ELF-1 (cell line): ENCODE measurements at regions not wholly inside any gene's neighbourhood (a gene's known extent, or its start where the extent isn't known, plus 50 kb on each side); places are given as distances from the start of the nearest gene placed in this dataset.
"Not testable (repeated sequence)": the region's sequence is repeated elsewhere in the genome, so short reads cannot be mapped to it uniquely, and the experiment has no call there.

Source experiments
- DNase-seq: peaks from one replicate; pipeline ENCODE4 v3.0.0-alpha.2; 2016; ENCODE audit warnings: low read depth, low spot score

DNA sequence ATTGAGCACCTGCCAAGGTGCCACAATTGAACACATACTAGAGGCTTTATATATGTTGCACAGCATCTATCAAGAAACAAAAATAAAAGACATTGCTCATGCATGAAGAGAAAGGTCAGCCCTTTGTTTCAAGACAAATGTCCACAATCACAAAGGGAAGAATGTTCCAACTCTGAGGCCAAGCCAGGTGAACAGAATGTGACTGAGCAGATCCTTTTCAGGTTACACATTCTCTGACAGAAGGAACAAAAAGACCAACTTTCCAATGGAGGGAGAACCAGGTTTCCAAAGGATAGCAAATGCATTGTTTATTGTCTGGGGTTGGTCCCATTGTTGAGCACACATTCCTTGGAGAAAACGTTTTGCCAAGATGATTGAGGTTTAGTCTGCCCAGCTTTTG, 50.2 kb upstream of the FAM174B start:
- DNase-seq = no peak

DNA sequence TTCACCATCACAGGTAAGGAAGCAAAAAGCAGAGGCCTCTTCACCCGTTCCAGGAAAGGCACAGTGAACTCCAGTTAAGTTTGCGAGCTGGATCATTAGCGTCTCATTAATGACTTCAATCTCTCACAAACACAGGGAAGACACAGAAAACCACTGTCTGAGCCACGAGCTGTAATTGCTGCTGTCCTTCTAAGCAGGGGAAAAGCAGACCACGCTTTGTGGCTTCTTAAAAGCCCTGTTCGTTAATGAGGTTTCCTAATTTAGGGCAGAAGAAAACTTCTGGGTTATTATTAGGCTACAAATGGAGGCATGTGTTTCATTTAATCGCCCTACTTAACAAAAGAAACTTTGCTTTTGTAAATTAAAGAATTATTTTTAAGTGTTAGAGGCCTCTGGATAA, 50.6 kb upstream of the FAM174B start:
- no peak for DNase-seq

DNA sequence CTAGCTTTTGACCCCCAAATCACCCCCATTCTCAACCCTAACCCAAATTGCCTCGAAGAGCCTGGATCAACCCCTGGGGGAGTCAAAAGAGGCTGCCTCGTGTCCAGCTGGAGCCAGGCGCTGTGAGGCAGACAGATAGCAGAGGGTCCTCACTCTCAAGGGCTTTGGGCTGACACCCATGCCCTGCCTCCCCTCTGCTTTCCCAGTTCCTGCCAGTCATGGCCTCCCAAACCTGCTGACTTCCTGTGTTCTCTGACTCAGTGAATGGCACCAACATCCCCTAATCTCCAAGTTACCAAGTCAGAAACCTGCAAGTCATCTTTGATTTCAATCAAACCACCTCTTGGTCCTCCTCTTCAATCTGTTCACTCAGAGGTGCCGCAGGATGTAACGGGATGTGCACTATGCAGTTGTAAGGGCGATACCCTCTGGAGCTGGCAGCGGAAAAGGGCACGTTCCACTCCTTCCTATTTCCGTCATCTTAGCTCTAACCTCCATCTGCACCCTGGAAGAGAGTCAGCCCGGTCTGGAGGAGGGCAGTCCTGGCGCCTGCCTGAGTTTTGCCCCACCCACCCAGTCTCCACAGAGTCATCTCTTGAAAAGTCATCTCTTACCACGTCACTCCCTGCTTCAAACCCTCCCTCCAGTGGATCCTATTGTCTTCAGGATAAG, 52.4 kb upstream of the FAM174B start:
- DNase-seq = no peak

DNA sequence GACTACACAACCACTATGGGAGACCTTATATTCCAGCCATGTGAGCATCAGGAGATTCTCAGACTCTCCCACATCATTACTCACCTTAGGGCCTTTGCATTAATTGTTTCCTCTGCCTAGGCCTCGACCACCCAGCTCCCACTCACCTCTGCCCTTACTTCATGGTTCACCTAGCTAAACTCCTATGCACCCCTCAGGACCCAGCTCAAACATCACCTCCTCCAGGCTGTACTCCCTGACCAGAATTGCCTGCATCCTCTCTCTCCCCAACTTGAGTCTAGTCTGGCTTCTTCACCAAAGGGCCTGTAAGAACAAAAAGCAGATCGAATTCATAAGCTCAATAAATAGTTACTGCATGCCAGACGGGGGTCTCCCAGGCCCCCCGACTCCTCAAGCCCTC, 53.1 kb upstream of the FAM174B start:
- DNase-seq = no peak

DNA sequence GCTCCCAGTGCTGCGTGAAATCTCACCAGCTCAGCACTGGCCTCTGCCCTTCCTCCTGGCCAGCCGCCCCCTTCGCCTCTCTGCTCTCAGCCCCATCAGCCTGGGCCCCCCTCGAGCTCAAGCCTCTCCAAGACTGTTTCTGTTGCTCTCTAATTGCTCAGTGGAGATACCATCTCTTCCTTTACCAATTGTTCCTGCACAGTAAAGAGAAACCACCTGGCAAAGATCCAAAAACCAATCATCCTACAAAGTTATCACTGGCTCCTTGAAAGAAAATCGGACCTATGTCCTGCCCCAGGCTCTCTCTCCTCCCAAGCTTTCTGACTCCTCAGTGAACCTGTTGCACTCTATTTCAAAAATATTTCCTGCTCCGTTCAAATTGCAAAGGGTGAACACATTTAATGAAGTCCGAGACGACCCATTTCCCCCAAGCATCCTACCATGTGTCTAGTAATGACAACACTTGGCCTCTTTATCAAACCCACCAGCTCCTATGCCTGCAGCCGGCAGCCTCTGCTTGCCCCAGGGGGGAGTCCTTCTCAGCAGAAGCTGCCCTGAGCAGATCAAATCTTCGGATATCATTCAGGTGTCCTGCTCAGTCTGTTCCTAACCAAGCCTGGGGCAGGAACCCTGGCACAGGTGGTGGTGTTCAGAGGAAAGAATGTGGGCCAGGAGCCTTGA, 53.7 kb upstream of the FAM174B start:
- DNase-seq = no peak

DNA sequence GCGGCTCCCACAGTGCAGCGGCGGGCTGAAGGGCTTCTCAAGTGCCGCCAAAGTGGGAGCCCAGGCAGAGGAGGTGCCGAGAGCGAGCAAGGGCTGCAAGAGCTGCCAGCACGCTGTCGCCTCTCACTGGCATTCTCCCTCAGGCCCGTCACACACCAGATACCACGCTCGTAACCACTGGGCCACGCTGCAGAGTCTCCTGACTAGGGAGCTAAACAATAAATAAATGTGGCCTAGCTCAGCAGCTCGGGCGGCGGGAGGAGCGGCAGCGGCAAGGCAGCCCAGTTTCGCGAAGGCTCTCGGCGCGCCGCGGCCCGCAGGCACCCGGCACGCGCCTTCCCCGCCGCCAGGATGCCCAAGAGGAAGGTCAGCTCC, 55.9 kb upstream of the FAM174B start:
- DNase-seq = peak; percentile 79

DNA sequence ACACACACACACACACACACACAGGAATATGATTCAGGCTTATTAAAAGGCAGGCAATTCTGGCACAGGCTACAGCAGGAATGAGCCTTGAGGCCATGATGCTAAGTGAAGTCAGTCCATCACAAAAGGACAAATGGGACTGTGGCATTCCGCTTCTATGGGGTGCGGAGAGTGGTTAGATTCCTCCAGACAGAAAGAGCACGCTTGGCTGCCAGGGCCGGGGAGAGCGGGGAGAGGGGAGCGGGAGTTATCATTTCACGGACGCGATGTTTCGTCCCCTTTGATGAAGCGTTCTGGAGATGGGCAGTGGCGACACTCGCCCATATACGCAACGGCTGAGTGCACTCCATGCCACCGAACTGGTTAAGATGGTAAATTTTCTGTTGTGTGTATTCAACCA, 58.5 kb upstream of the FAM174B start:
- DNase-seq = peak; percentile 71

DNA sequence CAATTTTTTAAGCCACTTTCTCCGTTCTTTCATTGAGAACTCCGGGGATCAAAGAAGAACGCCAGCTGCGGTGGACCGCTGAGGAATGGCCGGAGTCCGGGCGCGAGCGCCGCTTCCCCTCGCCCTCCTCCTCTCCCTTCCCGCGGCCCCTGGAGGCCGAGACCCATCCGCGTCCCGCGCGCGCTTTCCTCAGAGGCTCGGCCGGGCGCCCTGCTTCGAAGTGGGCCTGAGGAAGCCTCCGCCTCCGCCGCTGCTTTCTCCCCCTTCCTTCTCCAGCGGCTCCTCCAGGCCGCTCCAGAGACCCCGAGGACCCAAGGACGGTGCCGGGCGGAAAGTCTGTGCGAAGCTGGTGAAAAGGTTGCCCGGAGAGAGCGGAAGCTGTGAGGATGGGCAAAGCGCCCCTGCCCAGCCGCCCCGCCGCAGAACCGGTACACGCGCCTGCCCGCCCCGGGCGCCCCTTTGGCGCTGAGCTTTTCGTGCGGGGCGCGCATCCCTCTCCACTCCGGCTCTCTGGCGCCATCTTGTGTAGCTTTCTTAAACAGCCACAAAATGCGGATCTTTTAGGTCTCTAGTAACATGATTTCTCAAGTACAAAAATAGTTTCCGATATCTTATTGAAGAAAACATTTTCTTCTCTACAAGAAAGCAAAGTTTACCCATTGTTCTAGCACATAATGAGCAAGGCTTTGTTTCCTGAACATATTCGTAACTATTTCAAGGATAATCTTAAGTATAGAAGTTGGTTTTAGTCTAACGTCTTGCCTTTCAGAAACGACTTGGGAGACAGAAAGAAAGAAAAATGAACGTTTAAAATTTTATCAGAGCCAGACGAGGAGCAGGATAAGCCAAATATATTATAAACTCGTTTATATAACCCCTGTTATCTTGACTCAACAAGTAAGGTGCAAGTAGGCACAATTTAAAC, 59.2 kb upstream of the FAM174B start:
- DNase-seq = peak; percentile 85

DNA sequence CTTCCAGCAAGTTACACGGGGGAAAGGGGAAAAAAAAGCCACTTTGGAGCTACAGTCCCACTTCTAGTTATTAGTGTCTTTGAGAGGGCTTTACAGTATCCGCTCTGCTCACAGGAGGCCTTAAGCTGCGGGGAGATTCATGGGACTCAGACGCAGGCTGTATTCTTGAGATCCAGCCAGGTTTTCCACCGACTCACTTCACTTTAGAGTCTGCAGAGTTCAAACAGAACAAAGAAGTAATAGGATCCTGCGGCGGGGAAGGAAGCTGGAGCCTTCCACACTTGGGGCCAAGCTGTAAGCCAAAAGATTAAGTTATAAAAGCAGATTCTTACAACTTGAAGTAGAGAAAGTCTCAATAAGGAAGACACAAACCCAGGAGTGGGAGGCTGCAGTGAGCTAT, 60.2 kb upstream of the FAM174B start:
- no peak for DNase-seq

DNA sequence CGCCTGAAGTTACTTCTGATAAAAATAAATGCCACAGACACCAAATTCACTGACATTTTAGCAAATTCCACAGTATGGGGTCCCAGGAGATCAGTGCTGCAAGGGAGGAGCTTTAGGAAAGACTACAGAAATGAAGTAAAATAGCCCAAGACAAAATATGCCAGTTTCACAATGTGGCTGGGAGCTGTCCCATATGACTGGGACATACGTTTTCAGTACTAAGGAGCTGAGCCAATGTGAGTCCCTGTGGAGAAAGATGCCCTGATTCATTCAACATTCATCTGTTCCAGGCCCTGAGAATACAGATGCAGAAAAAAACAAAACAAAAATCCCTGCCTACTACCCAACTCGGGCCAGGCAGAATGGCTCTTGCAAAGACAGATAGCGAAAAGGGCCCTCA, 63.4 kb upstream of the FAM174B start:
- DNase-seq = no peak

DNA sequence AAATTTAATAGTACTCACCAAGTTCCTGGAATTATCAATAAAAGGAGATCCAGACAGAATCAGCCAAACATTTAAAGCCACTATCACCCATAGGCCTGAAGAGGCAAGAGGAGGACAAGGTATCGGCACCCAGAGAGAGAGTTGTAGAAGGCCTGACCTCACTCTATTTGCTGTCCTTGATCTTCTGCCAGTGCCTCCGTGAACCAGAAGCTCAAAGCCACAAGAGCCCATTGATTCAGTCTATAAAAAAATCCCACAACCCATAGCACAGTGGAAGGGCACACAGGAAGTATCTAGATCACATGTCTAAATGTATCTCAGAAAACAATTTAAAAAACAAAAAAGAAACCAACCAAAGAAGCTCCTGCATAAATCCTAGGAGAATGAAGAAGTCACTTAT, 68.6 kb upstream of the FAM174B start:
- no peak for DNase-seq

DNA sequence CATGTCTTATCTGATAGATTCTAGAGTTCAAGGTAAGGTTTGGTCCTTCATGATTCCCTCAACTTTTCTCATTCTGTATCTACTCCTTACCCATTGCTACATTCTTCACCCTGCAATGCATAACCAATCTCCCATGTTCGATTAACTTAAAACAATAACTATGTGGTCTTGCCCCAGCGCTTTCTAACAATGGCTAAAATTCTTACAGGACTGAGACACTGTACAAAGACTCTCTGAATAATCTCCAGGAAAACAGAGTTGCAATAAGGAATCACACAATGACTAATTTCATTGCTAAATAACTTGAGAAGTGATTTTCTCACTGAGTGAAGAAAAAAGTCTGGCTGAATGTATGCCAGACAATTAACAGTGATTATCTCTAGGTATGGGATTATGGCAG, 69.6 kb upstream of the FAM174B start:
- no peak for DNase-seq

DNA sequence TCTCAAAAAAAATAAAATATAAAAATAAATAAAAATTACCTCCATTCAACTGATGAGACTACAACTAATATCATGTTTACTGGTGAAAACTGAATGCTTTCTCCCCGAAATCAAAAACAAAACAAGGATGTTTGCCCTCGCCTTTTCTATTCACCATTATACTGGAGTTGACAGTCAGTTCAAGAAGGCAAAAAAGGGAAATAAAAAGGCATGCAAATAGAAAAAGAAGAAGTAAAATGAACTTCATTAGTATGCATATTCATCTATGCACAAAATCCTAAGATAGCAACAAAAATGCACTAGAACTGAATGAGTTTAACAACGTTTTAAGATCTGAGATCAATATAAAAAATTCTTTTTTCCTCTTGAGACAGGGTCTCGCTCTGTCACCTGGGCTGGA, 72.7 kb upstream of the FAM174B start:
- DNase-seq = no peak

DNA sequence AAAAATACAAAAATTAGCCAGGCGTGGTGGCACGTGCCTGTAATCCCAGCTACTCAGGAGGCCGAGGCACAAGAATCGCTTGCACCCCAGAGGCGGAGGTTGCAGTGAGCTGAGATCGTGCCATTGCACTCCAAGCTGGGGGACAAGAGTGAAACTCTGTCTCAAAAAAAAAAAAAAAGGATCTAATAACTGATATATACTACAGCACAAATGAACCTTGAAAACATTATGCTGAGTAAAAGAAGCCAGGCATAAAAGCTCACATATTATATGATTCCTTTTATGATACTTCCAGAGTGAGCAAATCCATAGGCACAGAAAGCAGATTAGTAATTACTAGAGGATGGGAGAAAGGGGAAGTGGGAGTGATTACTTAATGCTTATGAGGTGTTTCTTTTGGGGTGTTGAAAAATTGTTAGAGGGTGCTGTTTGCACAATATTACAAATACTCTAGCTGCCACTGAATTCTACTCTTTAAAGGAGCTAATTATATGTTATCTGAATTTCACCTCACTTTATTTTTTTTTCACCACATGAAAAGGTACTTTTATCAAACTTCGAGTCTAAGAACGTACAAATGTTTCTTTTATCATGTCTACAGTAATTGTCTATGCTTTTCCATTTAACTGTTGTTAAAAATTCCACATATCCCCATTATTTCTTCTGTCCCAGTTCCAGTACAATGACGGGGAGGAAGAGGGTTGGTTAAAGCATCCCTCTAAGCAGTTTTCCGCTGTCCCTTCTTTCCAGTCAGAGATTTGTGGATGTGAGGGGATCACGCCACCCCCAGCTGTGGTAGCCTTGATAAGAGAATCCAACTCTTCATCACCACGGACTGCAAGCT, 77.7 kb upstream of the FAM174B start:
- DNase-seq = no peak

DNA sequence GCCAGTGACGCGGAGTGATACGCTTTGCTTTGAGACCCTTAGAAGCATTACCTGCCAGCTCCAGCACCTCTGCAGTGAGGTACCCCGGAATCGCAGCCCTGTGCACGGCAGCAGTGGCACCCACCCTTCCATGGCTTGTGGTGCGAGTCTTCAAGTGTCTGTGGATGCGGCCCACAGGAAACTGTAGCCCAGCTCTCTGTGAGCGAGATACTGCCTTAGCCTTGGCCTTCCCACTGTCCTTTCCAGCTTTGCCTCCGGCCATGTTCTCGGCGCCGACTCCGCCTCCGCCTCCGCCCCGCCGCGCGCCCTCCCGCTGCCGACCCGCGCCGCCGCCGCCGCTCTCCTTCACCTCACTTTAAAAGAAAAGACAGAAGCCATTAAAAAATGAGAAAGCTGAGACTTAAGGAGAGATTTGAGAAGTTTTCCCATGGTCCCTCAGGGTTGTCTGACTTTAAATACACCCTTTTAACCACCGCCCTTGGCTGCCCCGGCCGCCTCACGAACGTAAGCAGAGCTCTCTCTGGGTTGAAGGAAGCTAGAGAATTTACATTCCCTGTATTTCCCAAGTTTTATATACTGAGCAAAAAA, 78.5 kb upstream of the FAM174B start:
- DNase-seq = peak; percentile 75

DNA sequence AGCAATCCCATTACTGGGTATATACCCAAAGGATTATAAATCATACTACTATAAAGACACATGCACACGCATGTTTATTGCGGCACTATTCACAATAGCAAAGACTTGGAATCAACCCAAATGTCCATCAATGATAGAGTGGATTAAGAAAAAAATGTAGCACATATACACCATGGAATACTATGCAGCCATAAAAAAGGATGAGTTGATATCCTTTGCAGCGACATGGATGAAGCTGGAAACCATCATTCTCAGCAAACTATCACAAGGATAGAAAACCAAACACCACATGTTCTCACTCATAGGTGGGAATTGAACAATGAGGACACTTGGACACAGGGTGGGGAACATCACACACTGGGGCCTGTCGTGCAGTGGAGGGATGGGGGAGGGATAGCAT, 83.7 kb upstream of the FAM174B start:
- DNase-seq = not testable (repeated sequence)

DNA sequence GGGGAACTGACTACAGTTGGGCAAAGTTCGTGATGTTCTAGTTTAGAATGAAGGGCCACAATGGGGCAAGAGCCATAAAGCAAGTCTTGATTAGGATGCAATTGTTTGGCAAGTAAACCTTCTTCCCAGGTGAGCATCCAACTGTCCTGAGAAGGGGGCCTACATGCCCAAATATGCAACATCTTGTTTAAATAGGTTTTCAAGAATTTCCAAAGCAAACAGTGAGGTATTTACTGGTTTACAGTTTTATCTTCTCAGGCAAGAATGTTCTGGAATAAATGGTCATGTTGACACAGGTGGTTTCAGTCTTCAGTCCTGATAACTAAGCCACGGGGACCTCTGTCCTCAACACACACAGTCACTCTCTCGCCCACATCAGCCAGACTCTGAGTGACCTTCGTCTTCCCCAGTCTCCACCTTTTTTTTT, 90.3 kb upstream of the FAM174B start:
- DNase-seq = no peak

DNA sequence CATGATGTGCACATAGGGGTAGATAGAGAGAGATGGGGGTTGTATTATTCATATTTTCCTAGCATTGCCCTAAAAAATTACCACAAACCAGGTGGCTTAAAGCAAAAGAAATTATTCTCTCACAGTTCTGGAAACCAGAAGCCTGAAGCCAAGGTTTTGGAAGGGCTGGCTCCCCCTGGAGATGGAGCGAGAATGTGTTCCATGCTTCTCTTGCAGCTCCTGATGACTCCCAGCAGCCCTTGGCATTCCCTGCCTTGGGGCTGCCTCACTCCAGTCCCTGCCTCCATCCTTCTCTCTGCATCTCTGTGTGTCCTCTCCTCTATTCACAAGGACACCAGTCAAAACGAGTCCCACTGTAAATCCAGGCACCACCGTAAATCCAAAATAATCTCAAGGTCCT, 91.5 kb upstream of the FAM174B start:
- peak; percentile 14 for DNase-seq

DNA sequence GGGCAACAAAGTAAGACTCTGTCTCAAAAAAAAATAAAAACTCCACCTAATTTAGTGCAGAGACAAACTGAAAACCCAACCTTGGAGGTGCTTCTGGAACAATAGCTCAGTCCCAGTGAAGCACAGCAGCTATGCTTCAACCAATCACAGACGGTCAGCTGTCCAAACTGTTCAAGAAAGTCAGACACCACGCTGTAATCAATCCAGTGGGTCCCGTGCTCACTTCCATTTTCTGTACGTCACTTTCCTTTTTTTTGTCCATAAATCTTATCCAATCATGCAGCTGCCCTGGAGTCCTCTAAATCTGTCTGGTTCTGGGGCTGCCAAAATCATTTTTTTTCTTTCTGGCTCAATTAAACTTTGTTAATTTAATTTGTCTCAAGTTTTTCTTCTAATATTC, 93.6 kb upstream of the FAM174B start:
- DNase-seq = no peak

DNA sequence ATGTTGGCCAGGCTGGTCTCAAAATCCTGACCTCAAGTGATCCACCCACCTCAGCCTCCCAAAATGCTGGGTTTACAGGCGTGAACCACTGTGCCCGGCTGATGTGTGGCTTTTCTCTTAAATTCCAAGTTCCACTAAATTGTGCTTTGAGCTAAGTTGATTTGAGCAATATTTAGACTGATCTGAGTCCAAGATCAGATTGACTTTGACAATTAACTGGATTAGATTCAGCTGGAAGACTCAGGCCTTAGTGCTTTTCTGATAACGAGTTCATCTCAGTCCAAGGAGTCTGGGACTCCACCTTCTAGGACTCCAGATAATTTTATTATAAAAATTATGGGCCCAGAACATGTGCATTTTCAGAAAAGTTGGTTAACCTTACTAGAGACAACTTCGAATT, 94.4 kb upstream of the FAM174B start:
- no peak for DNase-seq

DNA sequence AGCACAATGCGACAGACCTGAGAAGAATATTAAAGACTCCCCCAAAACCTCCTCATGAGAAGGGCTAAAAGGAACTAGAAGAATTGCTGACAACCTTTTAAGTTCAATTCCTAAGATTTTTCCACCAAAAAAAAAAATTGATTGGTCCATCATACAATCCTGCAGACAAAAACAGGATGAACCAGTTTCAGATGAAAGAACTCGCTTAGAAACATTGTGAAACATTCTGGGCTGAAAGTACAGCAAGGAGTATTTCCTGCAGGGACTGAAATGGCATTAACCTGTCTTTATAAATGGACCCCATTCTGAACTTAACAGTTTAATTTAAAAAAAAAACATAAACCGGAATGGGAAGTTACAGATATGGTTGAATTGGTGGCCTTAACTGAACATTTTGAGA, 96.0 kb upstream of the FAM174B start:
- DNase-seq = no peak
